ENCODE measurements at regions not wholly inside any gene's neighbourhood (a gene's known extent, or its start where the extent isn't known, plus 50 kb on each side); places are given as distances from the start of the nearest gene placed in this dataset.

GRCh38 chr4:186342582-186342981 is 76.6 kb downstream of the F11 start:
- Histone ChIP-seq H3K27ac (replicated peaks; ENCODE audit: low read length) (no peak overlapping the region), H2BK120ac (ENCODE audit: low read depth, low read length) (no peak overlapping the region), H3K14ac (ENCODE audit: low read length) (no peak overlapping the region), H4K91ac (ENCODE audit: low read depth, low read length, poor library complexity) (no peak overlapping the region), H2BK15ac (ENCODE audit: low read length) (no peak overlapping the region), H2BK12ac (ENCODE audit: low read length) (no peak overlapping the region), H3K36me3 (replicated peaks in 1 of 2; ENCODE audit: control insufficient read depth in 2 of 2, insufficient read depth in 2 of 2, low read length in 2 of 2) (no peaks in the 10 kb centered on the region), H3K9me3 (replicated peaks in 1 of 2; ENCODE audit: control insufficient read depth in 2 of 2, insufficient read depth in 1 of 2, low read depth in 1 of 2, low read length in 2 of 2) (no peaks in the 10 kb centered on the region), H4K8ac (ENCODE audit: low read depth, low read length) (no peak overlapping the region), H2AFZ (ENCODE audit: low read length) (no peak overlapping the region), H2AK5ac (ENCODE audit: low read depth, low read length) (no peak overlapping the region), H3K4me1 (ENCODE audit: control insufficient read depth in 2 of 2, insufficient read depth in 1 of 2, low read depth in 1 of 2, low read length in 2 of 2) (no peaks in the 10 kb centered on the region), H3K4ac (ENCODE audit: low read length) (no peak overlapping the region), H2BK5ac (ENCODE audit: low read length) (no peak overlapping the region), H3K27me3 (ENCODE audit: control insufficient read depth in 3 of 3, insufficient read depth in 3 of 3, low read depth in 1 of 3, low read length in 3 of 3) (no peaks in the 10 kb centered on the region), H3K79me1 (ENCODE audit: low read depth, low read length) (no peaks in the 10 kb centered on the region), H3K4me2 (ENCODE audit: insufficient read depth, low read length, poor library complexity, severe bottlenecking) (no peak overlapping the region), H3K18ac (ENCODE audit: low read length) (no peak overlapping the region), H3K23ac (ENCODE audit: low read depth, low read length, poor library complexity) (no peak overlapping the region), H3K9ac (ENCODE audit: low read depth, low read length, poor library complexity) (no peak overlapping the region), H3K4me3 (ENCODE audit: low read length in 2 of 2) (no peak overlapping the region)
- WGBS, 2 donors (ENCODE audit: extremely low coverage in 2 of 2, insufficient read length in 2 of 2, insufficient replicate concordance in 1 of 2), result no CpG with 5 or more reads among the region's 5 CpGs
- DNase-seq (ENCODE audit: low spot score), result no peak

GRCh38 chr4:186341655-186342054 is 75.7 kb downstream of the F11 start:
- no peak overlapping the region for H3K4me3 ChIP-seq (ENCODE audit: low read length in 2 of 2)
- no peak overlapping the region for H3K4me2 ChIP-seq (ENCODE audit: insufficient read depth, low read length, poor library complexity, severe bottlenecking)
- H3K27me3 ChIP-seq (ENCODE audit: control insufficient read depth in 3 of 3, insufficient read depth in 3 of 3, low read depth in 1 of 3, low read length in 3 of 3), result no peaks in the 10 kb centered on the region
- no peak overlapping the region for H3K9ac ChIP-seq (ENCODE audit: low read depth, low read length, poor library complexity)
- H3K4me1 ChIP-seq (ENCODE audit: control insufficient read depth in 2 of 2, insufficient read depth in 1 of 2, low read depth in 1 of 2, low read length in 2 of 2), result no peaks in the 10 kb centered on the region
- no peaks in the 10 kb centered on the region for H3K9me3 ChIP-seq (replicated peaks in 1 of 2; ENCODE audit: control insufficient read depth in 2 of 2, insufficient read depth in 1 of 2, low read depth in 1 of 2, low read length in 2 of 2)
- no peak overlapping the region for H3K4ac ChIP-seq (ENCODE audit: low read length)
- no peaks in the 10 kb centered on the region for H3K36me3 ChIP-seq (replicated peaks in 1 of 2; ENCODE audit: control insufficient read depth in 2 of 2, insufficient read depth in 2 of 2, low read length in 2 of 2)
- H2BK120ac ChIP-seq (ENCODE audit: low read depth, low read length), result no peak overlapping the region
- H3K18ac ChIP-seq (ENCODE audit: low read length), result no peak overlapping the region
- H2AFZ ChIP-seq (ENCODE audit: low read length), result no peak overlapping the region
- no peak overlapping the region for H4K8ac ChIP-seq (ENCODE audit: low read depth, low read length)
- no peak overlapping the region for H4K91ac ChIP-seq (ENCODE audit: low read depth, low read length, poor library complexity)
- DNase-seq (ENCODE audit: low spot score), result no peak
- no peak overlapping the region for H3K27ac ChIP-seq (replicated peaks; ENCODE audit: low read length)
- H3K23ac ChIP-seq (ENCODE audit: low read depth, low read length, poor library complexity), result no peak overlapping the region
- H2AK5ac ChIP-seq (ENCODE audit: low read depth, low read length), result no peak overlapping the region
- no peak overlapping the region for H2BK12ac ChIP-seq (ENCODE audit: low read length)
- H2BK15ac ChIP-seq (ENCODE audit: low read length), result no peak overlapping the region
- no peaks in the 10 kb centered on the region for H3K79me1 ChIP-seq (ENCODE audit: low read depth, low read length)
- H3K14ac ChIP-seq (ENCODE audit: low read length), result no peak overlapping the region
- no CpG with 5 or more reads among the region's 5 CpGs for WGBS, 2 donors (ENCODE audit: extremely low coverage in 2 of 2, insufficient read length in 2 of 2, insufficient replicate concordance in 1 of 2)
- H2BK5ac ChIP-seq (ENCODE audit: low read length), result no peak overlapping the region

Measured in neuronal stem cell (in vitro differentiated cells).